ENCODE measurements at regions not wholly inside any gene's neighbourhood (a gene's known extent, or its start where the extent isn't known, plus 50 kb on each side); places are given as distances from the start of the nearest gene placed in this dataset.

GRCh38 chr7:25775999-25776743, 375.8 kb upstream of the NFE2L3 start:
- CTCF ChIA-PET = no interaction called here
- H3K4me1 ChIP-seq (ENCODE audit: control insufficient read depth in 1 of 2, insufficient read depth in 2 of 2, low read length in 2 of 2) = no peaks in the 10 kb centered on the region

GRCh38 chr7:25776744-25777123, 375.3 kb upstream of the NFE2L3 start:
- no peak overlapping the region for H3K4me3 ChIP-seq (replicated peaks in 1 of 2; ENCODE audit: low read depth in 1 of 2, low read length in 2 of 2)
- ChIA-PET RAD21 (ENCODE audit: low non-redundant PET in 1 of 2, low total read pairs in 2 of 2, uncharacterized antibody in 2 of 2, unreplicated experiment in 2 of 2) (no interaction called here), POLR2A (no interaction called here), CTCF (no interaction called here)
- no peaks in the 10 kb centered on the region for H3K79me2 ChIP-seq (ENCODE audit: insufficient read depth, low read length)
- no peak overlapping the region for H3K27ac ChIP-seq (ENCODE audit: low read depth, low read length)
- H3K4me1 ChIP-seq (ENCODE audit: control insufficient read depth in 1 of 2, insufficient read depth in 2 of 2, low read length in 2 of 2) = no peaks in the 10 kb centered on the region
- H4K20me1 ChIP-seq (ENCODE audit: insufficient read depth) = no peaks in the 10 kb centered on the region
- intact Hi-C loops (cut with micrococcal nuclease) = no loop called here
- no peak overlapping the region for H3K4me2 ChIP-seq (ENCODE audit: low read length)
- no peaks in the 10 kb centered on the region for H3K9me2 ChIP-seq (ENCODE audit: insufficient read depth)
- H3K36me3 ChIP-seq (ENCODE audit: control insufficient read depth in 1 of 2, insufficient read depth in 2 of 2, low read length in 2 of 2) = no peaks in the 10 kb centered on the region
- TF ChIP-seq ATF3 (IDR thresholded peaks at IDR 0.05) (no peak), POLR2AphosphoS5 (IDR thresholded peaks at IDR 0.05; ENCODE audit: low read depth, low read length) (no peak), FOSL1 (IDR thresholded peaks at IDR 0.05; ENCODE audit: low read depth) (no peak), CBX3 (IDR thresholded peaks at IDR 0.05; ENCODE audit: low read depth) (no peak), POLR2A (IDR thresholded peaks at IDR 0.05; ENCODE audit: borderline replicate concordance, extremely low read depth, insufficient read depth, insufficient read length) (no peak), EZH2 (IDR thresholded peaks at IDR 0.05) (no peak), SIN3A (IDR thresholded peaks at IDR 0.05; ENCODE audit: low read depth) (no peak), CEBPB (IDR thresholded peaks at IDR 0.05; ENCODE audit: low read depth) (no peak)
- no peak overlapping the region for H2AFZ ChIP-seq (ENCODE audit: low read depth, low read length, poor library complexity, severe bottlenecking)
- DNase-seq (ENCODE audit: low read depth, low spot score) (no peak), ATAC-seq (no peak)
- no peak overlapping the region for H3K9ac ChIP-seq (ENCODE audit: low read length)
- no peaks in the 10 kb centered on the region for H3K27me3 ChIP-seq (ENCODE audit: insufficient read depth, low read length)
- BruUV-seq (replicated peaks) = no TSS peak
- no peaks in the 10 kb centered on the region for H3K9me3 ChIP-seq (ENCODE audit: control insufficient read depth in 1 of 2, insufficient read depth in 1 of 2, low read depth in 1 of 2, low read length in 2 of 2)

More at GRCh38 chr7:25775999-25776743, 375.8 kb upstream of the NFE2L3 start:
- DNase-seq (ENCODE audit: low read depth, low spot score) (no peak), ATAC-seq (no peak)
- no peak overlapping the region for H2AFZ ChIP-seq (ENCODE audit: low read depth, low read length, poor library complexity, severe bottlenecking)
- H3K79me2 ChIP-seq (ENCODE audit: insufficient read depth, low read length) = no peaks in the 10 kb centered on the region
- intact Hi-C loops (cut with micrococcal nuclease) = no loop called here
- no peaks in the 10 kb centered on the region for H3K9me3 ChIP-seq (ENCODE audit: control insufficient read depth in 1 of 2, insufficient read depth in 1 of 2, low read depth in 1 of 2, low read length in 2 of 2)
- BruUV-seq (replicated peaks) = no TSS peak
- POLR2A ChIA-PET = no interaction called here
- H3K27me3 ChIP-seq (ENCODE audit: insufficient read depth, low read length) = peaks cover 3% of the 10 kb centered on the region; the same call in 1 of the 2 replicates
- RAD21 ChIA-PET (ENCODE audit: low non-redundant PET in 1 of 2, low total read pairs in 2 of 2, uncharacterized antibody in 2 of 2, unreplicated experiment in 2 of 2) = no interaction called here
- H3K4me3 ChIP-seq (replicated peaks in 1 of 2; ENCODE audit: low read depth in 1 of 2, low read length in 2 of 2) = no peak overlapping the region
- H3K9me2 ChIP-seq (ENCODE audit: insufficient read depth) = no peaks in the 10 kb centered on the region
- no peaks in the 10 kb centered on the region for H3K36me3 ChIP-seq (ENCODE audit: control insufficient read depth in 1 of 2, insufficient read depth in 2 of 2, low read length in 2 of 2)
- H3K9ac ChIP-seq (ENCODE audit: low read length) = no peak overlapping the region
- H3K27ac ChIP-seq (ENCODE audit: low read depth, low read length) = no peak overlapping the region
- H4K20me1 ChIP-seq (ENCODE audit: insufficient read depth) = no peaks in the 10 kb centered on the region
- no peak for TF ChIP-seq ZBTB33 (IDR thresholded peaks at IDR 0.05; ENCODE audit: extremely low read depth, insufficient replicate concordance, low read length)
- TF ChIP-seq FOSL1 (IDR thresholded peaks at IDR 0.05; ENCODE audit: low read depth) = no peak
- no peak for TF ChIP-seq CEBPB (IDR thresholded peaks at IDR 0.05; ENCODE audit: low read depth)
- H3K4me2 ChIP-seq (ENCODE audit: low read length) = no peak overlapping the region

Measured in HCT116 (cell line).